HepG2 (cell line): ENCODE measurements at regions not wholly inside any gene's neighbourhood (a gene's known extent, or its start where the extent isn't known, plus 50 kb on each side); places are given as distances from the start of the nearest gene placed in this dataset.

Experiments used
- ATAC-seq: fragments of 200-7000 bp; cut with Tn5 transposase; 3 replicates; pipeline ENCODE4 v1.9.1; 2020; ENCODE audit warnings: mild to moderate bottlenecking, moderate library complexity
- BruUV-seq: library from RNA; stranded (reverse); fragments of 400-500 nt; replicated peaks from 2 replicates; lab custom pipeline; 2021; lab: Mats Ljungman, UMichigan
- CTCF ChIA-PET: fragments of 300-600 bp; formaldehyde crosslinking; extraction: SDS; loops from one replicate; lab custom pipeline; 2021; ENCODE audit warnings: low total read pairs, inconsistent platforms, low intra/inter-chr PET ratio; lab: Yijun Ruan, JAX
- POLR2A ChIA-PET: fragments of 350-600 bp; sonication (Branson Sonifier 250); formaldehyde crosslinking; loops from one replicate; lab custom pipeline; 2020; ENCODE audit warnings: antibody characterized with exemption, inconsistent platforms; lab: Yijun Ruan, JAX
- DNase-seq: peaks from one replicate; pipeline ENCODE4 v3.0.0-alpha.2; 2015; ENCODE audit warnings: low spot score
- FAIRE-seq: peaks from 3 replicates; lab custom pipeline; 2011; peaks lifted over from hg19 to GRCh38; lab: Jason Lieb, UNC
- H2AFZ ChIP-seq: one replicate; pipeline ENCODE4 v1.6.1; 2011; ENCODE audit warnings: low read length, inconsistent platforms
- H3K27ac ChIP-seq: fragments of 300-600 bp; 3 replicates; pipeline ENCODE4 v1.8.0; 2011; ENCODE audit warnings: mixed run types, mild to moderate bottlenecking, mixed read lengths, low read length, inconsistent platforms; ENCODE audit not compliant: insufficient read depth; ENCODE audit errors: extremely low read length
- H3K27me3 ChIP-seq, 2 experiments: fragments of 200-600 bp in 1 of 2; 2 replicates in 1 of 2; 3 replicates in 1 of 2; pipeline versions ENCODE4 v1.6.0 to v1.8.0; 2011; ENCODE audit warnings: low read length in 2 of 2, mild to moderate bottlenecking in 2 of 2, moderate library complexity in 2 of 2, inconsistent platforms in 1 of 2; ENCODE audit not compliant: insufficient read depth in 2 of 2, control insufficient read depth in 1 of 2
- H3K36me3 ChIP-seq, 2 experiments: fragments of 200-600 bp in 1 of 2; replicated peaks in 1 of 2; 2 replicates in 1 of 2; 3 replicates in 1 of 2; pipeline versions ENCODE4 v1.5.1 to v1.8.0; 2011; ENCODE audit warnings: low read length in 2 of 2, inconsistent platforms in 1 of 2; ENCODE audit not compliant: insufficient read depth in 2 of 2, control insufficient read depth in 1 of 2
- H3K4me1 ChIP-seq: 2 replicates; pipeline ENCODE4 v1.5.1; 2012; ENCODE audit warnings: low read length, inconsistent platforms; ENCODE audit not compliant: insufficient read depth
- H3K4me2 ChIP-seq: 2 replicates; pipeline ENCODE4 v1.6.0; 2011; ENCODE audit warnings: low read depth, low read length, inconsistent platforms
- H3K4me3 ChIP-seq, 3 experiments: fragments of 200-600 bp in 1 of 3; sonication (generic), shearing (Covaris generic) in 1 of 3; replicated peaks in 1 of 3; 2 replicates each; pipeline ENCODE4 v1.5.1; 2011 to 2016; ENCODE audit warnings: low read length in 3 of 3, inconsistent platforms in 2 of 3, low read depth in 2 of 3, mild to moderate bottlenecking in 2 of 3, control low read depth in 1 of 3, mixed read lengths in 1 of 3; ENCODE audit not compliant: insufficient read depth in 1 of 3
- H3K79me2 ChIP-seq: one replicate; pipeline ENCODE4 v1.6.1; 2011; ENCODE audit warnings: low read length, inconsistent platforms; ENCODE audit not compliant: insufficient read depth
- H3K9ac ChIP-seq: 2 replicates; pipeline ENCODE4 v1.6.0; 2011; ENCODE audit warnings: mild to moderate bottlenecking, low read depth, low read length, inconsistent platforms; ENCODE audit not compliant: insufficient read depth
- H3K9me3 ChIP-seq: 2 replicates; pipeline ENCODE4 v1.5.1; 2012; ENCODE audit warnings: mild to moderate bottlenecking, low read length
- H4K20me1 ChIP-seq: 2 replicates; pipeline ENCODE4 v1.6.0; 2011; ENCODE audit warnings: inconsistent platforms, mild to moderate bottlenecking, low read length, moderate library complexity; ENCODE audit not compliant: insufficient read depth
- AHDC1 ChIP-seq: sonication (generic); formaldehyde crosslinking; IDR thresholded peaks from 2 replicates; pipeline ENCODE4 v1.5.1; 2020; ENCODE audit warnings: mild to moderate bottlenecking, missing genetic modification reagents, borderline replicate concordance
- ETV5 ChIP-seq: IDR thresholded peaks from 2 replicates; pipeline ENCODE4 v1.6.1; 2018; ENCODE audit warnings: missing biosample characterization, missing genetic modification reagents, inconsistent platforms, borderline replicate concordance
- FOXO4 ChIP-seq: sonication (generic); formaldehyde crosslinking; conservative IDR thresholded peaks from 2 replicates; pipeline ENCODE4 v1.8.1; 2023; ENCODE audit warnings: missing genetic modification reagents
- IRF2 ChIP-seq: IDR thresholded peaks from 2 replicates; pipeline ENCODE4 v1.6.1; 2018; ENCODE audit warnings: missing genetic modification reagents, missing compliant biosample characterization
- MAFF ChIP-seq: IDR thresholded peaks from 2 replicates; pipeline ENCODE4 v1.6.1; 2011; ENCODE audit warnings: low read depth, low read length, improper control_type of control experiment
- MEIS2 ChIP-seq: sonication (generic); formaldehyde crosslinking; IDR thresholded peaks from 2 replicates; pipeline ENCODE4 v1.9.0; 2021; ENCODE audit warnings: mild to moderate bottlenecking, missing genetic modification reagents
- MIER2 ChIP-seq: IDR thresholded peaks from 2 replicates; pipeline ENCODE4 v1.6.1; 2016; ENCODE audit warnings: missing biosample characterization, missing genetic modification reagents
- TBX3 ChIP-seq: fragments of 450-650 bp; IDR thresholded peaks from 2 replicates; pipeline ENCODE4 v1.6.1; 2017; ENCODE audit warnings: antibody characterized with exemption, mild to moderate bottlenecking, inconsistent platforms, borderline replicate concordance
- ZNF296 ChIP-seq: sonication (generic); formaldehyde crosslinking; conservative IDR thresholded peaks from 2 replicates; pipeline ENCODE4 v1.5.0; 2020; ENCODE audit warnings: mild to moderate bottlenecking, missing genetic modification reagents
- ZNF605 ChIP-seq: sonication (generic); formaldehyde crosslinking; IDR thresholded peaks from 2 replicates; pipeline ENCODE4 v1.8.0; 2022; ENCODE audit warnings: mild to moderate bottlenecking, missing genetic modification reagents
- ZNF75D ChIP-seq: sonication (generic); formaldehyde crosslinking; IDR thresholded peaks from 2 replicates; pipeline ENCODE4 v1.8.1; 2023; ENCODE audit warnings: missing genetic modification reagents, mild to moderate bottlenecking, borderline replicate concordance
- ZNF773 ChIP-seq: sonication (generic); formaldehyde crosslinking; IDR thresholded peaks from 2 replicates; pipeline ENCODE4 v1.4.0; 2020; ENCODE audit warnings: missing genetic modification reagents, borderline replicate concordance
- ZSCAN29 ChIP-seq: sonication (generic); formaldehyde crosslinking; conservative IDR thresholded peaks from 2 replicates; pipeline ENCODE4 v1.4.0; 2020; ENCODE audit warnings: mild to moderate bottlenecking, missing genetic modification reagents
- WGBS: methylation state at CpG from one replicate; pipeline ENCODE4 v1.1.6; 2017; ENCODE audit warnings: low lambda C conversion rate; 5-methylcytosine and 5-hydroxymethylcytosine counted together
- in situ Hi-C: cut with HindIII; loops from 2 replicates; pipeline ENCODE4 v1.10.0; 2017; ENCODE audit warnings: low pct_unique_long_range_greater_than_20kb; ENCODE audit not compliant: extremely low pct_ligation_motif_present
- intact Hi-C: fragments of 100-400 bp; cut with micrococcal nuclease; formaldehyde crosslinking; loops from one replicate; pipeline ENCODE4 v1.10.0; 2022; ENCODE audit not compliant: unreplicated experiment
- TF ChIP-seq, protein P1 (sequence below): sonication (generic); formaldehyde crosslinking; IDR thresholded peaks from 2 replicates; pipeline ENCODE4 v1.8.0; 2022; ENCODE audit warnings: missing genetic modification reagents, low read depth, mild to moderate bottlenecking, borderline replicate concordance

GRCh38 chr7:46764100-46764936, 817.6 kb downstream of the TNS3 start:
- Histone ChIP-seq H3K36me3 (no peaks in the 10 kb centered on the region), H3K27me3 (no peaks in the 10 kb centered on the region), H2AFZ (no peak overlapping the region), H3K4me3 (no peak overlapping the region), H3K79me2 (no peaks in the 10 kb centered on the region), H3K4me1 (no peaks in the 10 kb centered on the region), H4K20me1 (no peaks in the 10 kb centered on the region), H3K27ac (no peak overlapping the region), H3K9ac (no peak overlapping the region), H3K4me2 (no peak overlapping the region), H3K9me3 (peaks cover 11% of the 10 kb centered on the region)
- WGBS, result 37% methylated on average over 3 of the region's 3 CpGs
- BruUV-seq, result no TSS peak
- ATAC-seq (no peak), FAIRE-seq (no peak), DNase-seq (no peak)
- intact Hi-C loops (no loop called here), in situ Hi-C loops (no loop called here)
- CTCF ChIA-PET, result no interaction called here
- POLR2A ChIA-PET, result no interaction called here
- TF ChIP-seq ZNF773 (CRISPR knock-in tag) (no peak), ZSCAN29 (no peak), ETV5 (CRISPR knock-in tag) (no peak), AHDC1 (no peak), MAFF (no peak), MIER2 (CRISPR knock-in tag) (no peak), TBX3 (no peak), ZNF75D (CRISPR knock-in tag) (no peak), FOXO4 (CRISPR knock-in tag) (no peak), ZNF605 (CRISPR knock-in tag) (no peak), ZNF296 (CRISPR knock-in tag) (no peak), MEIS2 (CRISPR knock-in tag) (no peak), IRF2 (no peak)
- TF ChIP-seq, protein P1, sequence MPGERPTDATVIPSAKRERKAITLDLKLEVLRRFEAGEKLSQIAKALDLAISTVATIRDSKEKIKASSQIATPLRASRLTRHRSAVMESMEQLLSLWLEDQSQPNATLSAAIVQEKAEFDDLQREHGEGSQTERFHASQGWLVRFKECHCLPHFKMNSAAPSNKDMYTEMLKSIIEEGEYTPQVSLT, result no peak
